Naive thymus-derived CD4-positive, alpha-beta T cell (primary cell): ENCODE measurements at regions not wholly inside any gene's neighbourhood (a gene's known extent, or its start where the extent isn't known, plus 50 kb on each side); places are given as distances from the start of the nearest gene placed in this dataset.
A peak's percentile ranks its signal among the peaks of the same experiment; 100 is the strongest.

Experiments used
- ATAC-seq: fragments of 150-1000 bp; cut with Tn5 transposase; 2 replicates; pipeline ENCODE4 v1.10.0; 2021; ENCODE audit warnings: mild to moderate bottlenecking, moderate library complexity
- CTCF ChIA-PET: fragments of 350-600 bp; sonication (Branson Sonifier 250); formaldehyde crosslinking; loops from one replicate; lab custom pipeline; 2021; ENCODE audit warnings: antibody characterized with exemption; lab: Charles Lee
- POLR2A ChIA-PET: fragments of 350-600 bp; sonication (Branson Sonifier 250); formaldehyde crosslinking; loops from one replicate; lab custom pipeline; 2021; ENCODE audit warnings: antibody characterized with exemption, inconsistent platforms; lab: Charles Lee
- DNase-seq, 9 donors: peaks; one replicate each; pipeline versions ENCODE4 v3.0.0 to v3.0.0-alpha.2; 2020 to 2022; ENCODE audit warnings: mixed read lengths in 1 of 9
- H3K27ac ChIP-seq: one replicate; pipeline ENCODE4 v1.7.0; 2013; ENCODE audit warnings: mild to moderate bottlenecking, low read depth, low read length, moderate library complexity
- H3K27me3 ChIP-seq, 2 donors: one replicate each; pipeline ENCODE4 v1.7.0; 2013; ENCODE audit warnings: low read length in 2 of 2, mild to moderate bottlenecking in 2 of 2, moderate library complexity in 2 of 2; ENCODE audit not compliant: control insufficient read depth in 2 of 2, insufficient read depth in 2 of 2
- H3K36me3 ChIP-seq, 3 experiments: 1 replicate in 2 of 3; 2 replicates in 1 of 3; pipeline ENCODE4 v1.7.0; 2013; ENCODE audit warnings: low read length in 3 of 3, mild to moderate bottlenecking in 3 of 3, moderate library complexity in 1 of 3; ENCODE audit not compliant: insufficient read depth in 3 of 3, control insufficient read depth in 2 of 3
- H3K4me1 ChIP-seq, 2 donors: one replicate each; pipeline ENCODE4 v1.7.0; 2013; ENCODE audit warnings: low read length in 2 of 2, mild to moderate bottlenecking in 2 of 2, moderate library complexity in 1 of 2; ENCODE audit not compliant: control insufficient read depth in 2 of 2, insufficient read depth in 2 of 2
- H3K4me3 ChIP-seq: 2 replicates; pipeline ENCODE4 v1.7.0; 2013; ENCODE audit warnings: mild to moderate bottlenecking, low read length
- H3K9me3 ChIP-seq, 3 experiments: 1 replicate in 2 of 3; 2 replicates in 1 of 3; pipeline ENCODE4 v1.7.0; 2013; ENCODE audit warnings: low read length in 3 of 3; ENCODE audit not compliant: control insufficient read depth in 2 of 3
- H3K27ac Mint-ChIP-seq, 9 donors: one replicate each; pipeline ENCODE4 v1.8.0; 2020 to 2022; ENCODE audit warnings: mixed read lengths in 9 of 9, mild to moderate bottlenecking in 8 of 9, moderate library complexity in 5 of 9, inconsistent platforms in 2 of 9
- H3K27me3 Mint-ChIP-seq, 5 donors: one replicate each; pipeline ENCODE4 v1.8.0; 2021 to 2022; ENCODE audit warnings: mixed read lengths in 5 of 5, mild to moderate bottlenecking in 1 of 5
- H3K36me3 Mint-ChIP-seq, 5 donors: one replicate each; pipeline ENCODE4 v1.8.0; 2020 to 2022; ENCODE audit warnings: mixed read lengths in 5 of 5, mild to moderate bottlenecking in 3 of 5, inconsistent platforms in 1 of 5
- H3K4me1 Mint-ChIP-seq, 7 donors: one replicate each; pipeline ENCODE4 v1.8.0; 2020 to 2022; ENCODE audit warnings: mixed read lengths in 7 of 7, mild to moderate bottlenecking in 3 of 7, inconsistent platforms in 1 of 7
- H3K4me3 Mint-ChIP-seq, 10 donors: one replicate each; pipeline ENCODE4 v1.8.0; 2020 to 2022; ENCODE audit warnings: mild to moderate bottlenecking in 10 of 10, mixed read lengths in 10 of 10, moderate library complexity in 6 of 10, inconsistent platforms in 2 of 10
- H3K9me3 Mint-ChIP-seq, 11 donors: one replicate each; pipeline ENCODE4 v1.8.0; 2020 to 2022; ENCODE audit warnings: mixed read lengths in 11 of 11, mild to moderate bottlenecking in 4 of 11, inconsistent platforms in 1 of 11, moderate library complexity in 1 of 11
- intact Hi-C, 2 donors: fragments of 100-400 bp; cut with micrococcal nuclease; formaldehyde crosslinking; loops; one replicate each; pipeline ENCODE4 v1.15.1; 2023

GRCh38 chr5:1748271-1748670 lies 51.4 kb downstream of the MRPL36 start:
- Mint-ChIP-seq H3K9me3 (no peaks in the 10 kb centered on the region), H3K27me3 (peaks cover 0 to 31% (median 7%) of the 10 kb centered on the region in 5 donors), H3K36me3 (no peaks in the 10 kb centered on the region), H3K27ac (no peak overlapping the region), H3K4me3 (no peak overlapping the region), H3K4me1 (no peaks in the 10 kb centered on the region)
- no peak for DNase-seq
- no peak for ATAC-seq
- CTCF ChIA-PET = no interaction called here
- Histone ChIP-seq H3K4me3 (no peak overlapping the region), H3K27me3 (no peaks in the 10 kb centered on the region), H3K9me3 (no peaks in the 10 kb centered on the region), H3K27ac (no peak overlapping the region), H3K36me3 (no peaks in the 10 kb centered on the region), H3K4me1 (no peaks in the 10 kb centered on the region)
- intact Hi-C loops = no loop called here
- POLR2A ChIA-PET = no interaction called here

GRCh38 chr5:1747803-1748085 lies 51.9 kb downstream of the MRPL36 start:
- no peaks in the 10 kb centered on the region for H3K36me3 ChIP-seq
- CTCF ChIA-PET = no interaction called here
- no peak overlapping the region for H3K4me3 ChIP-seq
- Mint-ChIP-seq H3K36me3 (no peaks in the 10 kb centered on the region), H3K27me3 (peaks cover 0 to 36% (median 7%) of the 10 kb centered on the region in 5 donors), H3K4me1 (no peaks in the 10 kb centered on the region), H3K9me3 (no peaks in the 10 kb centered on the region), H3K4me3 (no peak overlapping the region), H3K27ac (no peak overlapping the region)
- ATAC-seq (no peak), DNase-seq (no peak)
- H3K27ac ChIP-seq = no peak overlapping the region
- intact Hi-C loops = no loop called here
- no peaks in the 10 kb centered on the region for H3K9me3 ChIP-seq
- H3K27me3 ChIP-seq = no peaks in the 10 kb centered on the region
- no peaks in the 10 kb centered on the region for H3K4me1 ChIP-seq
- POLR2A ChIA-PET = no interaction called here

- Mint-ChIP-seq H3K27me3 (peaks cover 4 to 41% (median 11%) of the 10 kb centered on the region in 5 donors), H3K4me1 (no peaks in the 10 kb centered on the region), H3K27ac (no peak overlapping the region), H3K4me3 (no peak overlapping the region), H3K9me3 (peaks cover 0 to 5% (median 0%) of the 10 kb centered on the region in 11 donors), H3K36me3 (peaks cover 0 to under 1% (median 0%) of the 10 kb centered on the region in 5 donors)
- Histone ChIP-seq H3K36me3 (no peaks in the 10 kb centered on the region), H3K4me3 (no peak overlapping the region), H3K27ac (no peak overlapping the region), H3K4me1 (no peaks in the 10 kb centered on the region), H3K27me3 (no peaks in the 10 kb centered on the region), H3K9me3 (no peaks in the 10 kb centered on the region)
- ATAC-seq (no peak), DNase-seq (no peak)
- intact Hi-C loops = no loop called here
- CTCF ChIA-PET = no interaction called here
- POLR2A ChIA-PET = no interaction called here
Measured at GRCh38 chr5:1747079-1747802, 52.4 kb downstream of the MRPL36 start.

- DNase-seq = no peak
- CTCF ChIA-PET = no interaction called here
- no peak overlapping the region for H3K27ac Mint-ChIP-seq
Measured at GRCh38 chr5:1746371-1747078, 53.1 kb downstream of the MRPL36 start.

GRCh38 chr5:1745796-1746370 lies 53.8 kb downstream of the MRPL36 start:
- no peak overlapping the region for H3K27ac Mint-ChIP-seq
- POLR2A ChIA-PET = no interaction called here
- peaks cover 0 to 18% (median 3%) of the 10 kb centered on the region in 11 donors for H3K9me3 Mint-ChIP-seq

More at GRCh38 chr5:1746371-1747078, 53.1 kb downstream of the MRPL36 start:
- peaks cover 0 to 12% (median 0%) of the 10 kb centered on the region in 11 donors for H3K9me3 Mint-ChIP-seq
- Histone ChIP-seq H3K27me3 (no peaks in the 10 kb centered on the region), H3K36me3 (no peaks in the 10 kb centered on the region), H3K27ac (no peak overlapping the region), H3K9me3 (no peaks in the 10 kb centered on the region), H3K4me1 (no peaks in the 10 kb centered on the region), H3K4me3 (no peak overlapping the region)
- no peak for ATAC-seq
- H3K4me1 Mint-ChIP-seq = no peaks in the 10 kb centered on the region
- POLR2A ChIA-PET = no interaction called here
- H3K27me3 Mint-ChIP-seq = peaks cover 4 to 37% (median 17%) of the 10 kb centered on the region in 5 donors
- intact Hi-C loops = no loop called here
- no peak overlapping the region for H3K4me3 Mint-ChIP-seq
- H3K36me3 Mint-ChIP-seq = peaks cover 0 to 3% (median 0%) of the 10 kb centered on the region in 5 donors

GRCh38 chr5:1745123-1745795 lies 54.4 kb downstream of the MRPL36 start:
- POLR2A ChIA-PET = no interaction called here
- no peaks in the 10 kb centered on the region for H3K27me3 ChIP-seq
- H3K27ac ChIP-seq = no peak overlapping the region
- DNase-seq (no peak), ATAC-seq (no peak)
- no peak overlapping the region for H3K4me3 ChIP-seq
- peaks cover 4 to 41% (median 23%) of the 10 kb centered on the region in 5 donors for H3K27me3 Mint-ChIP-seq
- H3K36me3 ChIP-seq = no peaks in the 10 kb centered on the region
- peaks cover 0 to 4% (median 0%) of the 10 kb centered on the region in 5 donors for H3K36me3 Mint-ChIP-seq
- no peaks in the 10 kb centered on the region for H3K4me1 Mint-ChIP-seq
- H3K27ac Mint-ChIP-seq = no peak overlapping the region
- H3K4me3 Mint-ChIP-seq = no peak overlapping the region
- H3K4me1 ChIP-seq = no peaks in the 10 kb centered on the region
- H3K9me3 Mint-ChIP-seq = peaks cover 0 to 25% (median 7%) of the 10 kb centered on the region in 11 donors
- H3K9me3 ChIP-seq = no peaks in the 10 kb centered on the region
- intact Hi-C loops = no loop called here
- CTCF ChIA-PET = no interaction called here

More at GRCh38 chr5:1745796-1746370, 53.8 kb downstream of the MRPL36 start:
- Mint-ChIP-seq H3K4me1 (no peaks in the 10 kb centered on the region), H3K27me3 (peaks cover 4 to 36% (median 20%) of the 10 kb centered on the region in 5 donors), H3K4me3 (no peak overlapping the region), H3K36me3 (peaks cover 0 to 3% (median 0%) of the 10 kb centered on the region in 5 donors)
- Histone ChIP-seq H3K9me3 (no peaks in the 10 kb centered on the region), H3K4me1 (no peaks in the 10 kb centered on the region), H3K4me3 (no peak overlapping the region), H3K27ac (no peak overlapping the region), H3K36me3 (no peaks in the 10 kb centered on the region), H3K27me3 (no peaks in the 10 kb centered on the region)
- intact Hi-C loops = no loop called here
- DNase-seq = peak in 1 of 9 donors; percentile 13
- no peak for ATAC-seq
- CTCF ChIA-PET = no interaction called here
